ENCODE measurements at regions not wholly inside any gene's neighbourhood (a gene's known extent, or its start where the extent isn't known, plus 50 kb on each side); places are given as distances from the start of the nearest gene placed in this dataset.

GRCh38 chr3:28761375-28761774, 412.8 kb upstream of the AZI2 start:
- H2BK20ac ChIP-seq (ENCODE audit: low read length): no peak overlapping the region
- H3K9me3 ChIP-seq (ENCODE audit: insufficient read depth in 2 of 2, low read depth in 1 of 2, low read length in 1 of 2): no peaks in the 10 kb centered on the region
- H4K91ac ChIP-seq (replicated peaks; ENCODE audit: insufficient read length, low read length): no peak overlapping the region
- no peak overlapping the region for H3K4me3 ChIP-seq (ENCODE audit: extremely low read depth in 1 of 4, insufficient read depth in 2 of 4, low read depth in 3 of 4, low read length in 4 of 4)
- H2AFZ ChIP-seq (ENCODE audit: low read length): no peak overlapping the region
- WGBS, 2 experiments (ENCODE audit: extremely low coverage in 1 of 2, insufficient coverage in 1 of 2, insufficient read length in 1 of 2, insufficient replicate concordance in 2 of 2, low coverage in 1 of 2, low lambda C conversion rate in 2 of 2, missing lambda C conversion rate in 1 of 2): 92% methylated on average over 1 of the region's 1 CpG; no CpG with 5 or more reads in 1 of the 2 experiments
- H3K23me2 ChIP-seq (ENCODE audit: low read depth, low read length): no peaks in the 10 kb centered on the region
- H3K79me1 ChIP-seq (ENCODE audit: low read depth, low read length): no peaks in the 10 kb centered on the region
- H3K4me2 ChIP-seq (ENCODE audit: insufficient read depth in 1 of 2, low read depth in 2 of 2, low read length in 2 of 2): no peak overlapping the region
- H3K23ac ChIP-seq (ENCODE audit: insufficient read length): no peak overlapping the region
- H3K9ac ChIP-seq (replicated peaks in 1 of 4; ENCODE audit: extremely low read depth in 1 of 4, low read depth in 3 of 4, low read length in 3 of 4): no peak overlapping the region
- DNase-seq (ENCODE audit: low read depth in 1 of 2, low spot score in 2 of 2) (no peak), FAIRE-seq (no peak)
- H4K5ac ChIP-seq (ENCODE audit: insufficient read length, low read depth, low read length): no peak overlapping the region
- no peak overlapping the region for H2BK5ac ChIP-seq (ENCODE audit: low read depth, low read length)
- no peak overlapping the region for H4K8ac ChIP-seq (ENCODE audit: extremely low read depth, insufficient read depth, low read length)
- H3K27ac ChIP-seq (ENCODE audit: low read depth, low read length): no peak overlapping the region
- ChIA-PET POLR2A (ENCODE audit: partially characterized antibody) (no interaction called here), CTCF (ENCODE audit: partially characterized antibody) (no interaction called here)
- H2AK5ac ChIP-seq (ENCODE audit: low read depth, low read length): no peak overlapping the region
- H3K14ac ChIP-seq (ENCODE audit: insufficient read length): no peak overlapping the region
- no peak overlapping the region for H2BK12ac ChIP-seq (ENCODE audit: low read depth, low read length)
- no peak overlapping the region for H3K4ac ChIP-seq (replicated peaks; ENCODE audit: insufficient read length, low read depth, low read length)
- no peaks in the 10 kb centered on the region for H4K20me1 ChIP-seq (replicated peaks in 1 of 2; ENCODE audit: control insufficient read depth in 1 of 2, insufficient read depth in 2 of 2, low read length in 2 of 2)
- H3K18ac ChIP-seq (ENCODE audit: extremely low read depth, low read length): no peak overlapping the region
- TF ChIP-seq MAX (IDR thresholded peaks at IDR 0.05): no peak
- no peak for TF ChIP-seq SRF (IDR thresholded peaks at IDR 0.05; ENCODE audit: low read depth, low read length)
- TF ChIP-seq SUZ12 (IDR thresholded peaks at IDR 0.05; ENCODE audit: low read length): no peak
- no peak for TF ChIP-seq TCF12 (IDR thresholded peaks at IDR 0.05; ENCODE audit: low read depth, low read length)
- no peak for TF ChIP-seq PHF8 (conservative IDR thresholded peaks at IDR 0.05; ENCODE audit: low read depth, low read length)
- TF ChIP-seq ZNF274 (IDR thresholded peaks at IDR 0.05; ENCODE audit: borderline replicate concordance, extremely low read depth, low read length): no peak
- TF ChIP-seq EZH2 (IDR thresholded peaks at IDR 0.05; ENCODE audit: low read depth, low read length, severe bottlenecking): no peak
- no peak for TF ChIP-seq JUN (IDR thresholded peaks at IDR 0.05; ENCODE audit: low read depth, low read length)
- no peak for TF ChIP-seq TBP (IDR thresholded peaks at IDR 0.05; ENCODE audit: low read depth, low read length)
- no peak for TF ChIP-seq USF2 (IDR thresholded peaks at IDR 0.05; ENCODE audit: low read length)
- no peak for TF ChIP-seq SP1 (IDR thresholded peaks at IDR 0.05; ENCODE audit: low read depth, low read length)
- no peak for TF ChIP-seq EGR1 (IDR thresholded peaks at IDR 0.05; ENCODE audit: borderline replicate concordance, low read depth, low read length)
- TF ChIP-seq RBBP5 (IDR thresholded peaks at IDR 0.05; ENCODE audit: borderline replicate concordance, low read depth, low read length): no peak
- TF ChIP-seq HDAC6 (IDR thresholded peaks at IDR 0.05; ENCODE audit: low read depth, low read length): no peak
- TF ChIP-seq SP2 (IDR thresholded peaks at IDR 0.05; ENCODE audit: low read length): no peak
- H2BK120ac ChIP-seq (replicated peaks; ENCODE audit: low read depth, low read length): no peak overlapping the region
- no peaks in the 10 kb centered on the region for H3K36me3 ChIP-seq (ENCODE audit: control insufficient read depth in 2 of 4, insufficient read depth in 4 of 4, low read length in 3 of 4)
- H3K4me1 ChIP-seq (replicated peaks in 1 of 4; ENCODE audit: control insufficient read depth in 3 of 4, insufficient read depth in 4 of 4, low read length in 3 of 4): peaks cover 0 to 3% (median 0%) of the 10 kb centered on the region in 4 experiments; a peak in 2 of 7 replicates
- H3K79me2 ChIP-seq (ENCODE audit: control insufficient read depth in 1 of 2, insufficient read depth in 2 of 2, low read length in 2 of 2): no peaks in the 10 kb centered on the region
- no peak overlapping the region for H2BK15ac ChIP-seq (ENCODE audit: low read length)
- H3K27me3 ChIP-seq (replicated peaks in 1 of 4; ENCODE audit: control insufficient read depth in 3 of 4, extremely low read depth in 1 of 4, insufficient read depth in 3 of 4, low read length in 3 of 4): no peaks in the 10 kb centered on the region
- no peak overlapping the region for H3K56ac ChIP-seq (replicated peaks; ENCODE audit: insufficient read length, low read depth, low read length)

Measured in H1 (cell line).